Fibroblast of the aortic adventitia (primary cell): ENCODE measurements at regions not wholly inside any gene's neighbourhood (a gene's known extent, or its start where the extent isn't known, plus 50 kb on each side); places are given as distances from the start of the nearest gene placed in this dataset.

Experiments
- DNase-seq: peaks from one replicate; pipeline ENCODE4 v3.0.0-alpha.2; 2010; ENCODE audit warnings: low read depth
- H3K4me3 ChIP-seq: 2 replicates; pipeline ENCODE4 v1.5.1; 2011; ENCODE audit warnings: low read depth, mild to moderate bottlenecking, control low read depth, low read length, moderate library complexity
- CTCF ChIP-seq: IDR thresholded peaks from 2 replicates; pipeline ENCODE4 v1.5.1; 2011; ENCODE audit warnings: mild to moderate bottlenecking, low read length, control low read depth, inconsistent platforms; ENCODE audit not compliant: insufficient read depth

- H3K4me3 ChIP-seq = no peak overlapping the region
- DNase-seq = no peak
- no peak for TF ChIP-seq CTCF
These were observed 341.7 kb upstream of the MTNR1B start for GRCh38 chr11:92627615-92628256.

- DNase-seq = no peak
- no peak overlapping the region for H3K4me3 ChIP-seq
These were observed 340.8 kb upstream of the MTNR1B start for GRCh38 chr11:92628401-92629292.

DNA sequence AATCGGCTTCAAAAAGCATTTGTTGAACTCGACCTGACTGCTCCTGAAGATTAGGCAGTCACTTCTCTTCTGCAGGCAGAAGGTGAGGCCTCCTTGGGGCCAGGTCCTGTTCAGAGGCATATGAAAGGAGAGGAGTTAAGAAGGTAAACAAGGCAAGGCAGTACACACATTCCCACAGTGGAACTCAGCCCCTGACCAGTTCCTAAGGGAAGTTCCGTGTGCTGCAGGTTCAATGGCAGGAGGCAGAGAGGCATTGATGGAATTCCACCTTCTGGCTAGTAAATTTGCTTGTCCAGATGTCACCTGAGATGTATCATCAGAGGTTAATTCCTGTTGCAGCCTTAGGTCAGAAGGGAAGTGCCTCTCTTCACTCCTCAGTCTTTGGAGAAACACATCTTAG, 337.0 kb upstream of the MTNR1B start:
- no peak for DNase-seq
- no peak for TF ChIP-seq CTCF
- H3K4me3 ChIP-seq = no peak overlapping the region

More at GRCh38 chr11:92628401-92629292, 340.8 kb upstream of the MTNR1B start:
- TF ChIP-seq CTCF = no peak

DNA sequence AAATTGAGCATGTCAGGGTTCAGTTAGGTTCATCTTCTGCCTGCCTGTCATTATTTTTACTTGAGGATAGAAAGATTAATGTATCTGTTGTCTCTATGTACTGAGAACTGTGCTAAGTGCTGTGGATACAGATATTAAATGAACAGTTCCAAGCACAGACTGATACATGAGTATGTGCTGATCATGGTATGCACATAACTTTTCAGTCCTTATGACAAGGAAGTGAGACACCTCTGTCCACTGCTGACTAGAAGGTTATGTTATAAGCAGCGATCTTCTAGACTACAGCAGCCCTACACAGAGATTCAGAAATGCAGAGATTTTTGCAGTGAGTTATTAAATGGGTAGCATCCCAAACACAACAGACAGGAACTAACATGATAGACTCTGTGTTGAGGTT, 335.6 kb upstream of the MTNR1B start:
- no peak overlapping the region for H3K4me3 ChIP-seq
- no peak for DNase-seq
- TF ChIP-seq CTCF = no peak

DNA sequence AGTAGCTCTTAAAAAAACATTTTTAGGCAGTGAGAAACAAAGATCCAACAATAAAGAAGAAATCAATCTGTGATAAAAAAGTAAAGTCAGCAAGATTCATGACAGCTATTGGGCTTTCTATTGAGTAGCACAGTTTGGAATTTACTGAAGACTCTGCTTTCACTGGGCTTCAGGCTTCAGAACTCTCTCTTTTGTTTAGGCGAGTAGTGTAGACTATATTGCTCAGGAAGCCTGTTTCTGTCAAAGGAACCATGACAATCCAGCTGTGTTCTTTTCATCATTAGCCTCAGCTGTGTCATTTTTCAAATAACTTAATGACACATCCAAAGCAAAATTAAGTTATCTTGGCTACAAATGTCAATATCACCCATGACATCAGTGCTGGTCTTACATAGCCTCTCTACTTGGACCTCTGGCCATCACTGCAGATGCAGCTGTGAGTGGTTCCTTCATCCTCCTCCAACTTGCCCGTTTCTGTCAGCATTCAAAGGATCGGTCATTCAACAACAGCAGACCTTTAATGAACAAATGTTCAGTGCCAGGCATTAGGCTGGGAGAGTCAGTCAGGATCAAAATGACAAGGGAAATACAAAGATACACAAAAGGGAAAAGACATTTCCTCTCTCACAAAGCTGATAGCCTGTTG, 332.8 kb upstream of the MTNR1B start:
- H3K4me3 ChIP-seq = no peak overlapping the region
- no peak for DNase-seq
- TF ChIP-seq CTCF = no peak

DNA sequence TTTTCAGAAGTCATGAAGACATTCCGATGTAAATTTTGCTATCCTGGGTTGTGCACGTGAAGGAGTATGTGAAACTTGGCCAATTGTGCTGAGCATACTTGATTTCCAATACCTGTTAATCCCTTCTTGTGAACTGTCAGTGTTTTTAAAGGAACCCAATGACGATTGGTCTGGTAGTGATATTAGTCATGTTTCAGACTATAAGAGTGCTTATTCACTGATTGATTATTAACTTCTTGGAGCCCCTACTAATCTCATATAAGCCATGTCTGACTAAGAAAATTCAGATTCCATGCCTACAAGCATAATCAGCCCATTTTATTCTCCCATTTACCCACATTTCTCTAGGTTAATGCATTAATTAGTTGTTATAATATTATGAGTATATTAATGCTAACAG, 330.8 kb upstream of the MTNR1B start:
- TF ChIP-seq CTCF = no peak
- no peak overlapping the region for H3K4me3 ChIP-seq
- no peak for DNase-seq
